Tibial artery (tissue), 4 donors: ENCODE measurements at regions not wholly inside any gene's neighbourhood (a gene's known extent, or its start where the extent isn't known, plus 50 kb on each side); places are given as distances from the start of the nearest gene placed in this dataset.

Experiments
- DNase-seq, 2 donors: peaks; one replicate each; pipeline ENCODE4 v3.0.0-alpha.2; 2019
- H3K27ac ChIP-seq, 2 donors: fragments of 200-600 bp; sonication (generic) in 1 of 2; 1 replicate in 1 of 2; 2 replicates in 1 of 2; pipeline ENCODE4 v1.5.1; 2018 to 2019; ENCODE audit warnings: mild to moderate bottlenecking in 1 of 2
- H3K27me3 ChIP-seq, 2 donors: fragments of 200-600 bp; sonication (generic) in 1 of 2; one replicate each; pipeline versions ENCODE4 v1.5.1 to v1.6.0; 2016 to 2019
- H3K36me3 ChIP-seq, 3 donors: fragments of 200-600 bp; sonication (generic) in 2 of 3; one replicate each; pipeline ENCODE4 v1.5.1; 2016 to 2019; ENCODE audit warnings: mild to moderate bottlenecking in 2 of 3
- H3K4me1 ChIP-seq, 4 donors: fragments of 200-600 bp; sonication (generic) in 2 of 4; 1 replicate in 3 of 4; 2 replicates in 1 of 4; pipeline ENCODE4 v1.5.1; 2016 to 2019
- H3K4me3 ChIP-seq, 2 donors: fragments of 200-600 bp; sonication (generic) in 1 of 2; 1 replicate in 1 of 2; 2 replicates in 1 of 2; pipeline ENCODE4 v1.5.1; 2018 to 2019; ENCODE audit warnings: mild to moderate bottlenecking in 2 of 2
- H3K9me3 ChIP-seq, 3 donors: fragments of 200-600 bp; sonication (generic) in 1 of 3; one replicate each; pipeline ENCODE4 v1.5.1; 2016 to 2019
- CTCF ChIP-seq, 2 experiments: fragments of 200-600 bp in 1 of 2; fragments of 450-650 bp in 1 of 2; IDR thresholded peaks; one replicate each; pipeline ENCODE4 v1.5.1; 2017 to 2019; ENCODE audit warnings: antibody characterized with exemption in 2 of 2, mild to moderate bottlenecking in 1 of 2, moderate library complexity in 1 of 2
- intact Hi-C: fragments of 100-400 bp; cut with DNase I; formaldehyde crosslinking; loops from one replicate; pipeline ENCODE4 v1.15.0; 2023; ENCODE audit warnings: low total_unique reads

- TF ChIP-seq CTCF (IDR thresholded peaks at IDR 0.05), result no peak
- intact Hi-C loops, result no loop called here
- peaks cover 0 to 12% of the 10 kb centered on the region in 2 donors for H3K27me3 ChIP-seq
- no peaks in the 10 kb centered on the region for H3K9me3 ChIP-seq
- H3K27ac ChIP-seq, result no peak overlapping the region
- H3K4me3 ChIP-seq, result no peak overlapping the region
- DNase-seq, result no peak
- H3K36me3 ChIP-seq, result no peaks in the 10 kb centered on the region
- H3K4me1 ChIP-seq, result no peaks in the 10 kb centered on the region
Measured at GRCh38 chr2:234650911-234651310, 154.0 kb upstream of the ARL4C start.

GRCh38 chr2:234649951-234650350 lies 153.1 kb upstream of the ARL4C start:
- intact Hi-C loops, result no loop called here
- TF ChIP-seq CTCF (IDR thresholded peaks at IDR 0.05), result no peak
- Histone ChIP-seq H3K4me3 (no peak overlapping the region), H3K4me1 (no peaks in the 10 kb centered on the region), H3K27me3 (peaks cover 0 to 12% of the 10 kb centered on the region in 2 donors), H3K27ac (no peak overlapping the region), H3K36me3 (no peaks in the 10 kb centered on the region), H3K9me3 (no peaks in the 10 kb centered on the region)
- DNase-seq, result no peak

- Histone ChIP-seq H3K27ac (no peak overlapping the region), H3K9me3 (peaks cover 0 to 17% (median 0%) of the 10 kb centered on the region in 3 donors), H3K27me3 (peaks cover 0 to 2% of the 10 kb centered on the region in 2 donors), H3K4me3 (no peak overlapping the region), H3K36me3 (no peaks in the 10 kb centered on the region), H3K4me1 (no peaks in the 10 kb centered on the region)
- no peak for TF ChIP-seq CTCF (IDR thresholded peaks at IDR 0.05)
- intact Hi-C loops, result no loop called here
- no peak for DNase-seq
Measured at GRCh38 chr2:234643407-234643806, 146.5 kb upstream of the ARL4C start.

GRCh38 chr2:234641086-234641485 lies 144.2 kb upstream of the ARL4C start:
- Histone ChIP-seq H3K27me3 (peaks cover 0 to 2% of the 10 kb centered on the region in 2 donors), H3K9me3 (peaks cover 0 to 17% (median 0%) of the 10 kb centered on the region in 3 donors), H3K4me1 (no peaks in the 10 kb centered on the region), H3K36me3 (no peaks in the 10 kb centered on the region), H3K27ac (no peak overlapping the region), H3K4me3 (no peak overlapping the region)
- intact Hi-C loops, result no loop called here
- DNase-seq, result no peak
- no peak for TF ChIP-seq CTCF (IDR thresholded peaks at IDR 0.05)

- Histone ChIP-seq H3K9me3 (peaks cover 0 to 17% (median 0%) of the 10 kb centered on the region in 3 donors), H3K27me3 (peaks cover 0 to 2% of the 10 kb centered on the region in 2 donors), H3K36me3 (no peaks in the 10 kb centered on the region), H3K27ac (no peak overlapping the region), H3K4me3 (no peak overlapping the region), H3K4me1 (no peaks in the 10 kb centered on the region)
- intact Hi-C loops, result no loop called here
- no peak for TF ChIP-seq CTCF (IDR thresholded peaks at IDR 0.05)
- DNase-seq, result no peak
Measured at GRCh38 chr2:234640657-234641056, 143.8 kb upstream of the ARL4C start.

- intact Hi-C loops, result no loop called here
- Histone ChIP-seq H3K9me3 (peaks cover 0 to 12% (median 0%) of the 10 kb centered on the region in 3 donors), H3K4me3 (no peak overlapping the region), H3K27me3 (peaks cover 0 to 2% of the 10 kb centered on the region in 2 donors), H3K4me1 (no peaks in the 10 kb centered on the region), H3K36me3 (no peaks in the 10 kb centered on the region), H3K27ac (no peak overlapping the region)
- TF ChIP-seq CTCF (IDR thresholded peaks at IDR 0.05), result no peak
- DNase-seq, result no peak
Measured at GRCh38 chr2:234638966-234639365, 142.1 kb upstream of the ARL4C start.
